ENCODE measurements at regions not wholly inside any gene's neighbourhood (a gene's known extent, or its start where the extent isn't known, plus 50 kb on each side); places are given as distances from the start of the nearest gene placed in this dataset.
A peak's percentile ranks its signal among the peaks of the same experiment; 100 is the strongest.

DNA sequence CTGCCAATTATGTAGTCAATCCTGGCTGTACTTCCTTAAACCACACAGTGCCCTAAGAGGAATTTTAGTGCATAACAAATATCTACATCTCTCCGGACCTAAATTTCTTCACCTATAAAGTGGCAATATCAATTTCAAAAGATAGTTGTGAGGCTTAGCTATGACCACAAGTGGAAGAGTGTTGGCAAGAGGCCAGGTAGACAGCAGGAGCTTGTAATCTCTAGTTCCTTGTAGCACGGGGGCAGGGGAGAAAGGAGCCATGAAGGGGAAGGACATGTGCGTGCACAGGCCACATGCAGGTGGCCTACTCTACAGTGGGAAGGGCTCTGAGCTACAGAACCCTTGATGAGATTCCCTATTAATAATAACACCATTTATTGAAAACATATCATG, 269.7 kb downstream of the ABHD5 start:
- no peaks in the 10 kb centered on the region for H3K79me2 ChIP-seq (replicated peaks; ENCODE audit: insufficient read depth)
- no peak overlapping the region for H3K4me3 ChIP-seq
- Mint-ChIP-seq H3K4me1 (peaks cover 40% of the 10 kb centered on the region), H3K4me3 (no peak overlapping the region), H3K9me3 (no peaks in the 10 kb centered on the region; the same call in 2 of the 3 replicates), H3K27me3 (ENCODE audit: insufficient read depth, low read depth, poor library complexity) (peaks cover 7% of the 10 kb centered on the region), H3K36me3 (ENCODE audit: low read depth) (no peaks in the 10 kb centered on the region), H3K27ac (no peak overlapping the region)
- H3K4me2 ChIP-seq: no peak overlapping the region
- H3K27me3 ChIP-seq (ENCODE audit: insufficient read depth): no peaks in the 10 kb centered on the region
- no peak overlapping the region for H3K27ac ChIP-seq (ENCODE audit: low read depth)
- H3K36me3 ChIP-seq (ENCODE audit: insufficient read depth): no peaks in the 10 kb centered on the region
- no peaks in the 10 kb centered on the region for H3F3A ChIP-seq (replicated peaks; ENCODE audit: low read depth)
- peaks cover 26% of the 10 kb centered on the region for H3K4me1 ChIP-seq (ENCODE audit: insufficient read depth)
- peaks cover 4% of the 10 kb centered on the region; the same call in 1 of the 2 replicates for H3K9me2 ChIP-seq (ENCODE audit: insufficient read depth)
- no peaks in the 10 kb centered on the region for H4K20me1 ChIP-seq (replicated peaks; ENCODE audit: insufficient read depth)
- ATAC-seq (no peak), DNase-seq (ENCODE audit: low spot score) (no peak)
- no peak overlapping the region for H2AFZ ChIP-seq
- TF ChIP-seq JUNB (IDR thresholded peaks at IDR 0.05; ENCODE audit: unreplicated experiment) (no peak), POLR2AphosphoS5 (IDR thresholded peaks at IDR 0.05; ENCODE audit: low read depth) (no peak)
- TF ChIP-seq, protein P1, sequence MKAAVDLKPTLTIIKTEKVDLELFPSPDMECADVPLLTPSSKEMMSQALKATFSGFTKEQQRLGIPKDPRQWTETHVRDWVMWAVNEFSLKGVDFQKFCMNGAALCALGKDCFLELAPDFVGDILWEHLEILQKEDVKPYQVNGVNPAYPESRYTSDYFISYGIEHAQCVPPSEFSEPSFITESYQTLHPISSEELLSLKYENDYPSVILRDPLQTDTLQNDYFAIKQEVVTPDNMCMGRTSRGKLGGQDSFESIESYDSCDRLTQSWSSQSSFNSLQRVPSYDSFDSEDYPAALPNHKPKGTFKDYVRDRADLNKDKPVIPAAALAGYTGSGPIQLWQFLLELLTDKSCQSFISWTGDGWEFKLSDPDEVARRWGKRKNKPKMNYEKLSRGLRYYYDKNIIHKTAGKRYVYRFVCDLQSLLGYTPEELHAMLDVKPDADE (IDR thresholded peaks at IDR 0.05): no peak

GRCh38 chr3:43962043-43962442, 271.3 kb downstream of the ABHD5 start:
- H3K27me3 ChIP-seq (ENCODE audit: insufficient read depth): no peaks in the 10 kb centered on the region
- H3K4me1 ChIP-seq (ENCODE audit: insufficient read depth): peaks cover 30% of the 10 kb centered on the region
- Mint-ChIP-seq H3K27ac (peak overlapping the region; percentile 22; the same call in 1 of the 2 replicates), H3K4me1 (peaks cover 43% of the 10 kb centered on the region), H3K9me3 (no peaks in the 10 kb centered on the region; the same call in 2 of the 3 replicates), H3K4me3 (no peak overlapping the region), H3K27me3 (ENCODE audit: insufficient read depth, low read depth, poor library complexity) (peaks cover 9% of the 10 kb centered on the region), H3K36me3 (ENCODE audit: low read depth) (no peaks in the 10 kb centered on the region)
- no peak overlapping the region for H3K4me3 ChIP-seq
- DNase-seq (ENCODE audit: low spot score) (no peak), ATAC-seq (no peak)
- H3F3A ChIP-seq (replicated peaks; ENCODE audit: low read depth): no peaks in the 10 kb centered on the region
- H3K36me3 ChIP-seq (ENCODE audit: insufficient read depth): no peaks in the 10 kb centered on the region
- no peak overlapping the region for H2AFZ ChIP-seq
- H3K4me2 ChIP-seq: no peak overlapping the region
- no peak overlapping the region for H3K27ac ChIP-seq (ENCODE audit: low read depth)
- H3K9me2 ChIP-seq (ENCODE audit: insufficient read depth): no peaks in the 10 kb centered on the region; the same call in 1 of the 2 replicates
- no peaks in the 10 kb centered on the region for H3K79me2 ChIP-seq (replicated peaks; ENCODE audit: insufficient read depth)
- H4K20me1 ChIP-seq (replicated peaks; ENCODE audit: insufficient read depth): no peaks in the 10 kb centered on the region
- TF ChIP-seq POLR2AphosphoS5 (IDR thresholded peaks at IDR 0.05; ENCODE audit: low read depth) (no peak), EZH2 (IDR thresholded peaks at IDR 0.05; ENCODE audit: low read depth, unreplicated experiment) (no peak), STAT1 (IDR thresholded peaks at IDR 0.05; ENCODE audit: unreplicated experiment) (no peak), JUNB (IDR thresholded peaks at IDR 0.05; ENCODE audit: unreplicated experiment) (no peak), CTCF (conservative IDR thresholded peaks at IDR 0.05; ENCODE audit: low read depth in 2 of 2) (no peak), ZNF114 (CRISPR knock-in tag; IDR thresholded peaks at IDR 0.05) (no peak), NANOG (IDR thresholded peaks at IDR 0.05; ENCODE audit: borderline replicate concordance) (no peak), EZH2phosphoT487 (IDR thresholded peaks at IDR 0.05; ENCODE audit: unreplicated experiment) (no peak), CREB1 (CRISPR knock-in tag; IDR thresholded peaks at IDR 0.05; ENCODE audit: low read depth) (no peak)
- TF ChIP-seq, protein P2, sequence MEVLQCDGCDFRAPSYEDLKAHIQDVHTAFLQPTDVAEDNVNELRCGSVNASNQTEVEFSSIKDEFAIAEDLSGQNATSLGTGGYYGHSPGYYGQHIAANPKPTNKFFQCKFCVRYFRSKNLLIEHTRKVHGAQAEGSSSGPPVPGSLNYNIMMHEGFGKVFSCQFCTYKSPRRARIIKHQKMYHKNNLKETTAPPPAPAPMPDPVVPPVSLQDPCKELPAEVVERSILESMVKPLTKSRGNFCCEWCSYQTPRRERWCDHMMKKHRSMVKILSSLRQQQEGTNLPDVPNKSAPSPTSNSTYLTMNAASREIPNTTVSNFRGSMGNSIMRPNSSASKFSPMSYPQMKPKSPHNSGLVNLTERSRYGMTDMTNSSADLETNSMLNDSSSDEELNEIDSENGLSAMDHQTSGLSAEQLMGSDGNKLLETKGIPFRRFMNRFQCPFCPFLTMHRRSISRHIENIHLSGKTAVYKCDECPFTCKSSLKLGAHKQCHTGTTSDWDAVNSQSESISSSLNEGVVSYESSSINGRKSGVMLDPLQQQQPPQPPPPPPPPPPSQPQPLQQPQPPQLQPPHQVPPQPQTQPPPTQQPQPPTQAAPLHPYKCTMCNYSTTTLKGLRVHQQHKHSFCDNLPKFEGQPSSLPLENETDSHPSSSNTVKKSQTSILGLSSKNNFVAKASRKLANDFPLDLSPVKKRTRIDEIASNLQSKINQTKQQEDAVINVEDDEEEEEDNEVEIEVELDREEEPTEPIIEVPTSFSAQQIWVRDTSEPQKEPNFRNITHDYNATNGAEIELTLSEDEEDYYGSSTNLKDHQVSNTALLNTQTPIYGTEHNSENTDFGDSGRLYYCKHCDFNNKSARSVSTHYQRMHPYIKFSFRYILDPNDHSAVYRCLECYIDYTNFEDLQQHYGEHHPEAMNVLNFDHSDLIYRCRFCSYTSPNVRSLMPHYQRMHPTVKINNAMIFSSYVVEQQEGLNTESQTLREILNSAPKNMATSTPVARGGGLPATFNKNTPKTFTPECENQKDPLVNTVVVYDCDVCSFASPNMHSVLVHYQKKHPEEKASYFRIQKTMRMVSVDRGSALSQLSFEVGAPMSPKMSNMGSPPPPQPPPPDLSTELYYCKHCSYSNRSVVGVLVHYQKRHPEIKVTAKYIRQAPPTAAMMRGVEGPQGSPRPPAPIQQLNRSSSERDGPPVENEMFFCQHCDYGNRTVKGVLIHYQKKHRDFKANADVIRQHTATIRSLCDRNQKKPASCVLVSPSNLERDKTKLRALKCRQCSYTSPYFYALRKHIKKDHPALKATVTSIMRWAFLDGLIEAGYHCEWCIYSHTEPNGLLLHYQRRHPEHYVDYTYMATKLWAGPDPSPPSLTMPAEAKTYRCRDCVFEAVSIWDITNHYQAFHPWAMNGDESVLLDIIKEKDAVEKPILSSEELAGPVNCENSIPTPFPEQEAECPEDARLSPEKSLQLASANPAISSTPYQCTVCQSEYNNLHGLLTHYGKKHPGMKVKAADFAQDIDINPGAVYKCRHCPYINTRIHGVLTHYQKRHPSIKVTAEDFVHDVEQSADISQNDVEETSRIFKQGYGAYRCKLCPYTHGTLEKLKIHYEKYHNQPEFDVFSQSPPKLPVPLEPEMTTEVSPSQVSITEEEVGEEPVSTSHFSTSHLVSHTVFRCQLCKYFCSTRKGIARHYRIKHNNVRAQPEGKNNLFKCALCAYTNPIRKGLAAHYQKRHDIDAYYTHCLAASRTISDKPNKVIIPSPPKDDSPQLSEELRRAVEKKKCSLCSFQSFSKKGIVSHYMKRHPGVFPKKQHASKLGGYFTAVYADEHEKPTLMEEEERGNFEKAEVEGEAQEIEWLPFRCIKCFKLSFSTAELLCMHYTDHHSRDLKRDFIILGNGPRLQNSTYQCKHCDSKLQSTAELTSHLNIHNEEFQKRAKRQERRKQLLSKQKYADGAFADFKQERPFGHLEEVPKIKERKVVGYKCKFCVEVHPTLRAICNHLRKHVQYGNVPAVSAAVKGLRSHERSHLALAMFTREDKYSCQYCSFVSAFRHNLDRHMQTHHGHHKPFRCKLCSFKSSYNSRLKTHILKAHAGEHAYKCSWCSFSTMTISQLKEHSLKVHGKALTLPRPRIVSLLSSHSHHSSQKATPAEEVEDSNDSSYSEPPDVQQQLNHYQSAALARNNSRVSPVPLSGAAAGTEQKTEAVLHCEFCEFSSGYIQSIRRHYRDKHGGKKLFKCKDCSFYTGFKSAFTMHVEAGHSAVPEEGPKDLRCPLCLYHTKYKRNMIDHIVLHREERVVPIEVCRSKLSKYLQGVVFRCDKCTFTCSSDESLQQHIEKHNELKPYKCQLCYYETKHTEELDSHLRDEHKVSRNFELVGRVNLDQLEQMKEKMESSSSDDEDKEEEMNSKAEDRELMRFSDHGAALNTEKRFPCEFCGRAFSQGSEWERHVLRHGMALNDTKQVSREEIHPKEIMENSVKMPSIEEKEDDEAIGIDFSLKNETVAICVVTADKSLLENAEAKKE (CRISPR knock-in tag; IDR thresholded peaks at IDR 0.05): no peak
- TF ChIP-seq, protein P1 (IDR thresholded peaks at IDR 0.05): no peak
